Sigmoid colon (tissue), 6 donors: ENCODE measurements at regions not wholly inside any gene's neighbourhood (a gene's known extent, or its start where the extent isn't known, plus 50 kb on each side); places are given as distances from the start of the nearest gene placed in this dataset.
"Not testable (repeated sequence)": the region's sequence is repeated elsewhere in the genome, so short reads cannot be mapped to it uniquely, and the experiment has no call there.

Source experiments
- DNase-seq: peaks from one replicate; pipeline ENCODE4 v3.0.0-alpha.2; 2019
- H3K27ac ChIP-seq, 4 donors: fragments of 200-600 bp; sonication (generic); one replicate each; pipeline ENCODE4 v1.5.1; 2016 to 2019; ENCODE audit warnings: mild to moderate bottlenecking in 1 of 4
- H3K27me3 ChIP-seq, 3 donors: fragments of 200-600 bp; sonication (generic); one replicate each; pipeline ENCODE4 v1.5.1; 2019; ENCODE audit warnings: mild to moderate bottlenecking in 1 of 3
- H3K36me3 ChIP-seq, 4 donors: fragments of 200-600 bp; sonication (generic); one replicate each; pipeline ENCODE4 v1.5.1; 2016 to 2019
- H3K4me1 ChIP-seq, 4 donors: fragments of 200-600 bp; sonication (generic); one replicate each; pipeline ENCODE4 v1.5.1; 2017 to 2019
- H3K4me3 ChIP-seq, 4 donors: fragments of 200-600 bp; sonication (generic); one replicate each; pipeline ENCODE4 v1.5.1; 2017 to 2019; ENCODE audit warnings: mild to moderate bottlenecking in 2 of 4, moderate library complexity in 1 of 4
- H3K9me3 ChIP-seq, 4 donors: fragments of 200-600 bp in 3 of 4; sonication (generic) in 3 of 4; one replicate each; pipeline versions ENCODE4 v1.5.1 to v1.6.1; 2013 to 2019
- EP300 ChIP-seq, 4 donors: sonication (generic); formaldehyde crosslinking; IDR thresholded peaks; one replicate each; pipeline ENCODE4 v1.6.1; 2017; ENCODE audit warnings: antibody characterized with exemption in 4 of 4
- POLR2A ChIP-seq, 2 donors: fragments of 450-650 bp; IDR thresholded peaks; one replicate each; pipeline ENCODE4 v1.6.1; 2016; ENCODE audit warnings: antibody characterized with exemption in 2 of 2, mild to moderate bottlenecking in 2 of 2, moderate library complexity in 2 of 2
- POLR2AphosphoS5 ChIP-seq, 4 donors: sonication (generic); formaldehyde crosslinking; IDR thresholded peaks; one replicate each; pipeline ENCODE4 v1.6.1; 2017; ENCODE audit warnings: antibody characterized with exemption in 4 of 4
- WGBS, 2 donors: extraction: QIAGEN DNeasy Blood & Tissue Kit; methylation state at CpG; one replicate each; pipeline ENCODE4 v1.1.7; 2013; 5-methylcytosine and 5-hydroxymethylcytosine counted together
- intact Hi-C: fragments of 100-400 bp; cut with DNase I; formaldehyde crosslinking; loops from one replicate; pipeline ENCODE4 v1.15.1; 2023
- TF ChIP-seq, protein P1 (sequence below), 4 experiments: fragments of 450-650 bp in 3 of 4; fragments of 200-600 bp in 1 of 4; IDR thresholded peaks; one replicate each; pipeline ENCODE4 v1.5.1; 2016 to 2019; ENCODE audit warnings: antibody characterized with exemption in 4 of 4, mild to moderate bottlenecking in 3 of 4, moderate library complexity in 2 of 4
- donor health status: healthy with polysubstance abuse.
- donor health status: healthy.

GRCh38 chr18:27312853-27313252 lies 127.7 kb upstream of the CHST9 start:
- no peak overlapping the region for H3K27ac ChIP-seq
- TF ChIP-seq, protein P1, sequence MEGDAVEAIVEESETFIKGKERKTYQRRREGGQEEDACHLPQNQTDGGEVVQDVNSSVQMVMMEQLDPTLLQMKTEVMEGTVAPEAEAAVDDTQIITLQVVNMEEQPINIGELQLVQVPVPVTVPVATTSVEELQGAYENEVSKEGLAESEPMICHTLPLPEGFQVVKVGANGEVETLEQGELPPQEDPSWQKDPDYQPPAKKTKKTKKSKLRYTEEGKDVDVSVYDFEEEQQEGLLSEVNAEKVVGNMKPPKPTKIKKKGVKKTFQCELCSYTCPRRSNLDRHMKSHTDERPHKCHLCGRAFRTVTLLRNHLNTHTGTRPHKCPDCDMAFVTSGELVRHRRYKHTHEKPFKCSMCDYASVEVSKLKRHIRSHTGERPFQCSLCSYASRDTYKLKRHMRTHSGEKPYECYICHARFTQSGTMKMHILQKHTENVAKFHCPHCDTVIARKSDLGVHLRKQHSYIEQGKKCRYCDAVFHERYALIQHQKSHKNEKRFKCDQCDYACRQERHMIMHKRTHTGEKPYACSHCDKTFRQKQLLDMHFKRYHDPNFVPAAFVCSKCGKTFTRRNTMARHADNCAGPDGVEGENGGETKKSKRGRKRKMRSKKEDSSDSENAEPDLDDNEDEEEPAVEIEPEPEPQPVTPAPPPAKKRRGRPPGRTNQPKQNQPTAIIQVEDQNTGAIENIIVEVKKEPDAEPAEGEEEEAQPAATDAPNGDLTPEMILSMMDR (IDR thresholded peaks at IDR 0.05) = no peak
- TF ChIP-seq POLR2AphosphoS5 (IDR thresholded peaks at IDR 0.05) (no peak), POLR2A (IDR thresholded peaks at IDR 0.05) (no peak), EP300 (IDR thresholded peaks at IDR 0.05) (no peak)
- 63 to 81% methylated on average over 1 of the region's 1 CpG for WGBS, 2 donors
- no peaks in the 10 kb centered on the region for H3K27me3 ChIP-seq
- DNase-seq = no peak
- no peaks in the 10 kb centered on the region for H3K4me1 ChIP-seq
- no peaks in the 10 kb centered on the region for H3K9me3 ChIP-seq
- intact Hi-C loops = no loop called here
- H3K4me3 ChIP-seq = no peak overlapping the region
- H3K36me3 ChIP-seq = no peaks in the 10 kb centered on the region

DNA sequence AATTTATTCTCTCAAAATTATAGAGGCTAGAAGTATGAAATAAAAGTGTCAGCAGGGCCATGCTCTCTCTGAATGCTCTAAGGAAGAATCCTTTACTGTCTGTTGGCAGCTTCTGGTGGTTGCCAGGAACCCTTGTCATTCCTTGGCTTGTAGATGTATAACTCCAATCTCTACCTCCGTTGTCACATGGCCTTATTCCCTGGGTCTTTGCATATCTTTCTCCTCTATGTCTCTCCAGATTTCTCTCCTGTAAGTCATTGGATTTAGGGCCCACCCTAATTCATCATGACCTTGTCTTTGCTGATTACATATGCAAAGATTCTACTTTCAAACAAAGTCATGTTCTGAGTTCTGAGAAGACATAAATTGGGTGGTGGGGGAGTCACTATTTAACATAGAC lies 127.0 kb upstream of the CHST9 start:
- Histone ChIP-seq H3K4me3 (no peak overlapping the region), H3K36me3 (no peaks in the 10 kb centered on the region), H3K4me1 (no peaks in the 10 kb centered on the region), H3K9me3 (no peaks in the 10 kb centered on the region), H3K27me3 (no peaks in the 10 kb centered on the region), H3K27ac (no peak overlapping the region)
- no peak for TF ChIP-seq POLR2A (IDR thresholded peaks at IDR 0.05)
- DNase-seq = no peak
- intact Hi-C loops = no loop called here
- WGBS, 2 donors = 63 to 72% methylated on average over 1 of the region's 1 CpG

- no peak overlapping the region for H3K27ac ChIP-seq
- no peaks in the 10 kb centered on the region for H3K9me3 ChIP-seq
- no peak overlapping the region for H3K4me3 ChIP-seq
- no peaks in the 10 kb centered on the region for H3K36me3 ChIP-seq
- 91 to 96% methylated on average over 2 of the region's 2 CpGs for WGBS, 2 donors
- no peak for DNase-seq
- H3K27me3 ChIP-seq = no peaks in the 10 kb centered on the region
- intact Hi-C loops = no loop called here
- H3K4me1 ChIP-seq = no peaks in the 10 kb centered on the region
- TF ChIP-seq POLR2A (IDR thresholded peaks at IDR 0.05) (no peak), POLR2AphosphoS5 (IDR thresholded peaks at IDR 0.05) (no peak)
These were observed 126.0 kb upstream of the CHST9 start for GRCh38 chr18:27311114-27311513.

- TF ChIP-seq POLR2A (IDR thresholded peaks at IDR 0.05) (no peak), EP300 (IDR thresholded peaks at IDR 0.05) (no peak), POLR2AphosphoS5 (IDR thresholded peaks at IDR 0.05) (no peak)
- TF ChIP-seq, protein P1 (IDR thresholded peaks at IDR 0.05) = no peak
- no peak overlapping the region for H3K4me3 ChIP-seq
- no peaks in the 10 kb centered on the region for H3K36me3 ChIP-seq
- 53 to 54% methylated on average over 5 of the region's 5 CpGs for WGBS, 2 donors
- DNase-seq = no peak
- H3K27me3 ChIP-seq = no peaks in the 10 kb centered on the region
- no peak overlapping the region for H3K27ac ChIP-seq
- intact Hi-C loops = no loop called here
- H3K4me1 ChIP-seq = no peaks in the 10 kb centered on the region
- no peaks in the 10 kb centered on the region for H3K9me3 ChIP-seq
These were observed 116.7 kb upstream of the CHST9 start for GRCh38 chr18:27301615-27302378.

- intact Hi-C loops = no loop called here
- TF ChIP-seq POLR2AphosphoS5 (IDR thresholded peaks at IDR 0.05) = no peak
- TF ChIP-seq, protein P1 (IDR thresholded peaks at IDR 0.05) = no peak
- no peak for TF ChIP-seq EP300 (IDR thresholded peaks at IDR 0.05)
- TF ChIP-seq POLR2A (IDR thresholded peaks at IDR 0.05) = no peak
- no peak for DNase-seq
These were observed 113.2 kb upstream of the CHST9 start for GRCh38 chr18:27298214-27298804.

GRCh38 chr18:27285973-27286562 lies 101.0 kb upstream of the CHST9 start:
- H3K27ac ChIP-seq, H3K36me3 ChIP-seq, intact Hi-C loops, DNase-seq, H3K4me1 ChIP-seq, H3K9me3 ChIP-seq, H3K4me3 ChIP-seq, H3K27me3 ChIP-seq: not testable (repeated sequence)
- WGBS, 2 donors = 67 to 77% methylated on average over 2 of the region's 2 CpGs

More at GRCh38 chr18:27298214-27298804, 113.2 kb upstream of the CHST9 start:
- no peaks in the 10 kb centered on the region for H3K4me1 ChIP-seq
- no peaks in the 10 kb centered on the region for H3K9me3 ChIP-seq
- H3K27me3 ChIP-seq = no peaks in the 10 kb centered on the region
- H3K36me3 ChIP-seq = no peaks in the 10 kb centered on the region
- WGBS, 2 donors = 70 to 75% methylated on average over 4 of the region's 4 CpGs
- no peak overlapping the region for H3K27ac ChIP-seq
- no peak overlapping the region for H3K4me3 ChIP-seq
